ENCODE measurements at regions not wholly inside any gene's neighbourhood (a gene's known extent, or its start where the extent isn't known, plus 50 kb on each side); places are given as distances from the start of the nearest gene placed in this dataset.
A peak's percentile ranks its signal among the peaks of the same experiment; 100 is the strongest.
"Not testable (repeated sequence)": the region's sequence is repeated elsewhere in the genome, so short reads cannot be mapped to it uniquely, and the experiment has no call there.

GRCh38 chr3:17877299-17877698 is 134.9 kb upstream of the TBC1D5 start:
- in situ Hi-C loops (cut with MboI): no loop called here
- H3K4me3 ChIP-seq: no peak overlapping the region
- DNase-seq: no peak
- H3K4me1 ChIP-seq (ENCODE audit: insufficient read depth): no peaks in the 10 kb centered on the region
- no peaks in the 10 kb centered on the region for H4K20me1 ChIP-seq (ENCODE audit: insufficient read depth)
- no peak overlapping the region for H3K4me2 ChIP-seq (ENCODE audit: unreplicated experiment)
- H3K27ac ChIP-seq: no peak overlapping the region
- TF ChIP-seq EZH2phosphoT487 (IDR thresholded peaks at IDR 0.05; ENCODE audit: insufficient read depth, low read depth) (no peak), EZH2 (IDR thresholded peaks at IDR 0.05; ENCODE audit: insufficient read depth, poor library complexity, severe bottlenecking) (no peak)
- no peak overlapping the region for H2AFZ ChIP-seq
- no peaks in the 10 kb centered on the region for H3K27me3 ChIP-seq (replicated peaks; ENCODE audit: insufficient read depth)
- 82 to 87% methylated on average over 5 of the region's 5 CpGs for WGBS, 2 experiments (ENCODE audit: low coverage in 1 of 2, low lambda C conversion rate in 2 of 2, missing lambda C conversion rate in 2 of 2)
- H3F3A ChIP-seq (ENCODE audit: insufficient read depth): no peaks in the 10 kb centered on the region
- no peaks in the 10 kb centered on the region for H3K9me3 ChIP-seq (ENCODE audit: low read depth)
- no peaks in the 10 kb centered on the region for H3K79me2 ChIP-seq (ENCODE audit: insufficient read depth)
- no peak overlapping the region for H3K9ac ChIP-seq
- no peaks in the 10 kb centered on the region for H3K36me3 ChIP-seq (ENCODE audit: low read depth)
- H3K9me2 ChIP-seq (ENCODE audit: insufficient read depth): no peaks in the 10 kb centered on the region

DNA sequence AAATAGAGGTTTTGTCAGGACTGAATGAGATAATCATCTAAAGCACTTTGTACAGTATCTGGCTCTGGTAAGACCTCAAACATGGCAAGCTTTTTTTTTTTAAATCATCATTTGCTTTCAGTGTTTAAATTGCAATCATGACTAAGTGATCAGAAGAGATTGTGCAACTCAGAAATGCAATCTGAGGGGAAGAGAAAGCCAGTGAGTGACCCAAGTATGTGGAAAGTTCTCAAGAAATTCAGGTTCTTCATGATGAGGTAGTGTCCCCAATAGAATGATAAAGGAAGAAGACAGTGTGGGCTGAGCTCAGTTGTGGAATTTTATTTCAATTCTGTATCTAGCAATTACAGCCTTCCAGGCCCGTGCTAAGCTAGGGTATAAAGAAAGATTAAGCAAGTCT is 132.2 kb upstream of the TBC1D5 start:
- DNase-seq: peak; percentile 28
- no peak overlapping the region for H3K27ac ChIP-seq
- H3K9ac ChIP-seq: no peak overlapping the region
- no peak overlapping the region for H3K4me2 ChIP-seq (ENCODE audit: unreplicated experiment)
- H3K9me2 ChIP-seq (ENCODE audit: insufficient read depth): no peaks in the 10 kb centered on the region
- 0 out of 2 replicates have a peak, but pooled peaks cover 7% of the 10 kb centered on the region for H3K27me3 ChIP-seq (replicated peaks; ENCODE audit: insufficient read depth)
- H3K4me3 ChIP-seq: no peak overlapping the region
- TF ChIP-seq EZH2phosphoT487 (IDR thresholded peaks at IDR 0.05; ENCODE audit: insufficient read depth, low read depth) (no peak), EZH2 (IDR thresholded peaks at IDR 0.05; ENCODE audit: insufficient read depth, poor library complexity, severe bottlenecking) (no peak)
- no peaks in the 10 kb centered on the region for H3F3A ChIP-seq (ENCODE audit: insufficient read depth)
- H3K36me3 ChIP-seq (ENCODE audit: low read depth): no peaks in the 10 kb centered on the region
- 38 to 40% methylated on average over 1 of the region's 1 CpG for WGBS, 2 experiments (ENCODE audit: low coverage in 1 of 2, low lambda C conversion rate in 2 of 2, missing lambda C conversion rate in 2 of 2)
- H3K79me2 ChIP-seq (ENCODE audit: insufficient read depth): no peaks in the 10 kb centered on the region
- H3K9me3 ChIP-seq (ENCODE audit: low read depth): no peaks in the 10 kb centered on the region
- no peak overlapping the region for H2AFZ ChIP-seq
- in situ Hi-C loops (cut with MboI): no loop called here
- H4K20me1 ChIP-seq (ENCODE audit: insufficient read depth): no peaks in the 10 kb centered on the region
- no peaks in the 10 kb centered on the region for H3K4me1 ChIP-seq (ENCODE audit: insufficient read depth)

- peaks cover 16% of the 10 kb centered on the region; the same call in 1 of the 2 replicates for H3K27me3 ChIP-seq (replicated peaks; ENCODE audit: insufficient read depth)
- no peak overlapping the region for H3K27ac ChIP-seq
- H2AFZ ChIP-seq: no peak overlapping the region
- H3K79me2 ChIP-seq (ENCODE audit: insufficient read depth): no peaks in the 10 kb centered on the region
- in situ Hi-C loops (cut with MboI): no loop called here
- no peaks in the 10 kb centered on the region for H3K9me2 ChIP-seq (ENCODE audit: insufficient read depth)
- no peaks in the 10 kb centered on the region for H3K9me3 ChIP-seq (ENCODE audit: low read depth)
- H3K36me3 ChIP-seq (ENCODE audit: low read depth): no peaks in the 10 kb centered on the region
- no peak overlapping the region for H3K4me3 ChIP-seq
- no peak overlapping the region for H3K9ac ChIP-seq
- DNase-seq: no peak
- H3F3A ChIP-seq (ENCODE audit: insufficient read depth): no peaks in the 10 kb centered on the region
- no peak overlapping the region for H3K4me2 ChIP-seq (ENCODE audit: unreplicated experiment)
- no peaks in the 10 kb centered on the region for H4K20me1 ChIP-seq (ENCODE audit: insufficient read depth)
- WGBS, 2 experiments (ENCODE audit: low coverage in 1 of 2, low lambda C conversion rate in 2 of 2, missing lambda C conversion rate in 2 of 2): 83 to 86% methylated on average over 13 of the region's 13 CpGs
- TF ChIP-seq EZH2phosphoT487 (IDR thresholded peaks at IDR 0.05; ENCODE audit: insufficient read depth, low read depth) (no peak), EZH2 (IDR thresholded peaks at IDR 0.05; ENCODE audit: insufficient read depth, poor library complexity, severe bottlenecking) (no peak)
- H3K4me1 ChIP-seq (ENCODE audit: insufficient read depth): no peaks in the 10 kb centered on the region
Observed at GRCh38 chr3:17872457-17872856, 130.0 kb upstream of the TBC1D5 start.

GRCh38 chr3:17865631-17866030 is 123.2 kb upstream of the TBC1D5 start:
- no peak overlapping the region for H2AFZ ChIP-seq
- no peak overlapping the region for H3K4me2 ChIP-seq (ENCODE audit: unreplicated experiment)
- H3K27ac ChIP-seq: no peak overlapping the region
- H4K20me1 ChIP-seq (ENCODE audit: insufficient read depth): no peaks in the 10 kb centered on the region
- peaks cover 9% of the 10 kb centered on the region; the same call in 1 of the 2 replicates for H3K27me3 ChIP-seq (replicated peaks; ENCODE audit: insufficient read depth)
- no peaks in the 10 kb centered on the region for H3K4me1 ChIP-seq (ENCODE audit: insufficient read depth)
- H3K9me3 ChIP-seq (ENCODE audit: low read depth): no peaks in the 10 kb centered on the region
- H3F3A ChIP-seq (ENCODE audit: insufficient read depth): no peaks in the 10 kb centered on the region
- no peak overlapping the region for H3K9ac ChIP-seq
- TF ChIP-seq EZH2 (IDR thresholded peaks at IDR 0.05; ENCODE audit: insufficient read depth, poor library complexity, severe bottlenecking) (no peak), EZH2phosphoT487 (IDR thresholded peaks at IDR 0.05; ENCODE audit: insufficient read depth, low read depth) (no peak)
- in situ Hi-C loops (cut with MboI): no loop called here
- H3K36me3 ChIP-seq (ENCODE audit: low read depth): no peaks in the 10 kb centered on the region
- H3K4me3 ChIP-seq: no peak overlapping the region
- no peaks in the 10 kb centered on the region for H3K9me2 ChIP-seq (ENCODE audit: insufficient read depth)
- WGBS, 2 experiments (ENCODE audit: low coverage in 1 of 2, low lambda C conversion rate in 2 of 2, missing lambda C conversion rate in 2 of 2): 19 to 29% methylated on average over 3 of the region's 3 CpGs
- no peak for DNase-seq
- H3K79me2 ChIP-seq (ENCODE audit: insufficient read depth): no peaks in the 10 kb centered on the region

DNA sequence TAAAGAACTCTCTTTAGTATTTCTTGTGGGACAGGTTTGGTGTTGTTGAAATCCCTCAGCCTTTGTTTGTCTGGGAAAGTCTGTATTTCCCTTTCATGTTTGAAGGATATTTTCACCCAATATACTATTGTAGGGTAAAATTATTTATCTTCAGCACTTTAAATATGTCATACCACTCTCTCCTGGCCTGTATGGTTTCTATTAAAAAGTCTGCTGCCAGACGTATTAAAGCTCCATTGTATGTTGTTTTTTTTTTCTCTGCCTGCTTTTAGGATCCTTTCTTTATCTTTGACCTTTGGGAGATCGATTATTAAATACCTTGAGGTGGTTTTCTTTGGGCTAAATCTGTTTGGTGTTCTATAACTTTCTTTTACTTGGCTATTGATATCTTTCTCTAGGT is 119.0 kb upstream of the TBC1D5 start:
- H3K4me3 ChIP-seq: no peak overlapping the region
- no peaks in the 10 kb centered on the region for H3F3A ChIP-seq (ENCODE audit: insufficient read depth)
- in situ Hi-C loops (cut with MboI): no loop called here
- no peak overlapping the region for H2AFZ ChIP-seq
- DNase-seq: no peak
- no peak overlapping the region for H3K9ac ChIP-seq
- no peaks in the 10 kb centered on the region for H3K79me2 ChIP-seq (ENCODE audit: insufficient read depth)
- no peaks in the 10 kb centered on the region for H3K9me3 ChIP-seq (ENCODE audit: low read depth)
- WGBS, 2 experiments (ENCODE audit: low coverage in 1 of 2, low lambda C conversion rate in 2 of 2, missing lambda C conversion rate in 2 of 2): 7 to 12% methylated on average over 2 of the region's 2 CpGs
- TF ChIP-seq EZH2 (IDR thresholded peaks at IDR 0.05; ENCODE audit: insufficient read depth, poor library complexity, severe bottlenecking) (no peak), EZH2phosphoT487 (IDR thresholded peaks at IDR 0.05; ENCODE audit: insufficient read depth, low read depth) (no peak)
- no peaks in the 10 kb centered on the region for H3K27me3 ChIP-seq (replicated peaks; ENCODE audit: insufficient read depth)
- H4K20me1 ChIP-seq (ENCODE audit: insufficient read depth): no peaks in the 10 kb centered on the region
- H3K9me2 ChIP-seq (ENCODE audit: insufficient read depth): no peaks in the 10 kb centered on the region
- H3K27ac ChIP-seq: no peak overlapping the region
- no peaks in the 10 kb centered on the region for H3K4me1 ChIP-seq (ENCODE audit: insufficient read depth)
- no peaks in the 10 kb centered on the region for H3K36me3 ChIP-seq (ENCODE audit: low read depth)
- no peak overlapping the region for H3K4me2 ChIP-seq (ENCODE audit: unreplicated experiment)

- H3K36me3 ChIP-seq (ENCODE audit: low read depth); H3K27ac ChIP-seq; H3K4me2 ChIP-seq (ENCODE audit: unreplicated experiment); H3K9me2 ChIP-seq (ENCODE audit: insufficient read depth); H3K9me3 ChIP-seq (ENCODE audit: low read depth); in situ Hi-C loops (cut with MboI); H4K20me1 ChIP-seq (ENCODE audit: insufficient read depth); H3K4me1 ChIP-seq (ENCODE audit: insufficient read depth); H3K79me2 ChIP-seq (ENCODE audit: insufficient read depth); H3K27me3 ChIP-seq (replicated peaks; ENCODE audit: insufficient read depth); DNase-seq; H3K4me3 ChIP-seq; H2AFZ ChIP-seq; H3K9ac ChIP-seq; H3F3A ChIP-seq (ENCODE audit: insufficient read depth): not testable (repeated sequence)
- 85 to 86% methylated on average over 21 to 35 of the region's 35 CpGs for WGBS, 2 experiments (ENCODE audit: low coverage in 1 of 2, low lambda C conversion rate in 2 of 2, missing lambda C conversion rate in 2 of 2)
Observed at GRCh38 chr3:17860840-17861471, 118.5 kb upstream of the TBC1D5 start.
